Activated T-cell treated with anti-CD3 and anti-CD28 coated beads, Interleukin-2, amount 50 U/mL, for 24 hours (primary cell): ENCODE measurements at regions not wholly inside any gene's neighbourhood (a gene's known extent, or its start where the extent isn't known, plus 50 kb on each side); places are given as distances from the start of the nearest gene placed in this dataset.

Source experiments
- DNase-seq: peaks from one replicate; pipeline ENCODE4 v3.0.0-alpha.2; 2020
- H3K27ac Mint-ChIP-seq: 2 replicates; pipeline ENCODE4 v1.8.0; 2020; ENCODE audit warnings: mild to moderate bottlenecking, mixed read lengths
- H3K27me3 Mint-ChIP-seq: 2 replicates; pipeline ENCODE4 v1.8.0; 2020; ENCODE audit warnings: mixed read lengths
- H3K36me3 Mint-ChIP-seq: 2 replicates; pipeline ENCODE4 v1.8.0; 2020; ENCODE audit warnings: low read depth, mixed read lengths
- H3K4me1 Mint-ChIP-seq: 2 replicates; pipeline ENCODE4 v1.8.0; 2020; ENCODE audit warnings: low read depth, mixed read lengths
- H3K4me3 Mint-ChIP-seq: 2 replicates; pipeline ENCODE4 v1.8.0; 2020; ENCODE audit warnings: mild to moderate bottlenecking, moderate library complexity, mixed read lengths
- H3K9me3 Mint-ChIP-seq: 2 replicates; pipeline ENCODE4 v1.8.0; 2020; ENCODE audit warnings: mixed read lengths

DNA sequence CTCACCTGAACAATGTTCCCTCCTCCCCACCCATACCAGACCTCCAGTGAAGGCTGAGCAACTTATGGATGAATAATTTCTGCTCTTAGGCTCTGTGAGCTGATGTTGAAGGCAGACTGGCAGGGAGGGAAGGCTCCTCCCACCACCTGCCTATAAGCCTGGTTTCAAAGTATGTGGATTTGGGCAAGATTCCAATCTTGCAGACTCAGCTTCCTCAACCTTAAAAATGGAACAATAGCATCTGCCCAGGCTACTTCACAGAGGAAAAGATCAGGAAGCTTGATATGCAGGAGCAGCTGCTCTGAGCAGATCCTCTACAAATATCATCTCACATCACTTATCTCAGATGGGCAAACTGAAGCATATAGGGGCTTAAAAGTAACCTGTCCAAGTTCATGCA, 112.2 kb downstream of the ZFP36L2 start:
- Mint-ChIP-seq H3K4me3 (no peak overlapping the region), H3K27ac (no peak overlapping the region), H3K27me3 (no peaks in the 10 kb centered on the region), H3K4me1 (peaks cover 10% of the 10 kb centered on the region), H3K36me3 (peaks cover 7% of the 10 kb centered on the region), H3K9me3 (peaks cover 10% of the 10 kb centered on the region)
- DNase-seq: no peak

DNA sequence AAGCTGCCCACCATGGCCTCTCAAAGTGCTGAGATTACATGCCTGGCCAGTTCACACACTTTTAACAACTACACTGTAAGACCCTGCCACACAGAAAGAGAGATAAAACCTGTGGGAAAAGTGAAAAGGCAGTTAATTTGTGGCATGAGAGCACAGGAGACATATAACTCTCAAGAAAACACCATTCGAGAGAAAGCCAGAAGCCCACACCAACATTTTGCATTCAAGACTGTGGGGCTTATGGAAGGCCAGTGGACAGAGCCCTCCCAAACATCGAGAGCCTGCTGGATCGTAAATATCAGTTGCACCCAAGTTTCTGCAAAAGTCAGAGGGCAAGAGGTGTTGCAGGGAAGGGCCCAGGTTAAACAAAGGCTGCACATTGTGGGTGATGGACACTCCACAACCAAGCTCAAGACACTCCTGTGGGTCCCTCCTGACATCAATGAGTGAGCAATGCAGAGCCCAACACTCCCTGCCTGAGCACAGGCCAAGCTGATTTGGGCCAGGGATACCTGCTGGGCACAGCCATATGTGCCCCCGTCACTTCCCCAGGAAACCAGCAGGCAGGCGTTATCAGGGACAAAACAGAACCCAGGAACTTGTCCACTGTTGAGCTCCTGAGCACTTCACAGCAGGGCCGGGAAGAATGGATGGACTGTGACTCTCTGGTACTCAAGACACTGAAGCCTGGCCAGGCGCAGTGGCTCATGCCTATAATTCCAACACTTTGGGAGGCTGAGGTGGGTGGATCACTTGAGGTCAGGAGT, 114.4 kb downstream of the ZFP36L2 start:
- no peaks in the 10 kb centered on the region for H3K36me3 Mint-ChIP-seq
- H3K27me3 Mint-ChIP-seq: no peaks in the 10 kb centered on the region
- H3K4me3 Mint-ChIP-seq: no peak overlapping the region
- peaks cover 10% of the 10 kb centered on the region for H3K4me1 Mint-ChIP-seq
- H3K9me3 Mint-ChIP-seq: no peaks in the 10 kb centered on the region
- no peak for DNase-seq
- no peak overlapping the region for H3K27ac Mint-ChIP-seq

DNA sequence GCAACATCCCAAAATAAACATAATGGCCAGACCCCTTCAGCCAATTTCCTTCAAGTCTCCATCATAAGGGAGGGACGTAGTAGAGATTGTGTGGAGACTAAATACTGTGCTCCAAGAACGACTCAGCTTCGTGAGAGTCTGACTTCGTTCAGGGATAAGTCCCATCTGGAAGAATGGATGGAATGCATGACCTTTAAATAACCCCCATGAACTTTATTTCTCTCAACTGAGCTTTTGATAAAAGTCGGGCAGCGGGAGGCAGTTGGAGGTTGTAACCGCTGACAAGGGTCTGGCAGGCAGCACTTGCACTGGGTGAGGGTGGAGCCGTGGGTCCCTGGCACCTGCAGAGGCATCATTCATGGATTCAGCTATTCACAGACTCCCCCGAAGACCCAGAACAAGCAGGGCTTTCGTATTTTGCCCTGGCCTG, 115.9 kb downstream of the ZFP36L2 start:
- Mint-ChIP-seq H3K36me3 (no peaks in the 10 kb centered on the region), H3K4me1 (peaks cover 7% of the 10 kb centered on the region), H3K4me3 (no peak overlapping the region), H3K27ac (no peak overlapping the region), H3K27me3 (no peaks in the 10 kb centered on the region), H3K9me3 (no peaks in the 10 kb centered on the region)
- no peak for DNase-seq

DNA sequence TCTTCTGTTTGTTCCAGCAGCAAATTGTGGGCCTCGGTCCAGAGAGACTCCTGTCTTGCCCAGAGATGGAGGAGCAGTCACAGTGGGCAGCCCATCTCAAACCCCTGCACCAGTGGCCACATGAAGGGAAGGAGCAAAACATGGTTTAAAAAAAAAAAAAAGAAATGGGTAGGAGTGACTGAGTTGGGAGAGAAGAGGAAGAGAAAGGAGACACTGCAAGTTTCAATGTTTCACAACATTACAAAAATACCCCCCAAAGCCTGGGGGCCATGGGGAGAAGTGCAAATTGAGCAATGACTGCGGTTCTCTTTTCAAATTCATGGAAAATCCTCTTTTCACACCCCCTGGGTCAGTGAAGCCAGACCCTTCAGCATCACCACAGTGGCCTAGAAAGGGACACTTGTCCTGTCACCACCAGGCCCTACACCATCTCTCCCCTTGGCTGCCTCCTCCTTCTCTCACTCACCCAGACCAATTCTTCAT, 117.1 kb downstream of the ZFP36L2 start:
- Mint-ChIP-seq H3K4me3 (no peak overlapping the region), H3K4me1 (peaks cover 4% of the 10 kb centered on the region), H3K36me3 (no peaks in the 10 kb centered on the region), H3K27me3 (no peaks in the 10 kb centered on the region), H3K9me3 (peaks cover under 1% of the 10 kb centered on the region), H3K27ac (no peak overlapping the region)
- no peak for DNase-seq

DNA sequence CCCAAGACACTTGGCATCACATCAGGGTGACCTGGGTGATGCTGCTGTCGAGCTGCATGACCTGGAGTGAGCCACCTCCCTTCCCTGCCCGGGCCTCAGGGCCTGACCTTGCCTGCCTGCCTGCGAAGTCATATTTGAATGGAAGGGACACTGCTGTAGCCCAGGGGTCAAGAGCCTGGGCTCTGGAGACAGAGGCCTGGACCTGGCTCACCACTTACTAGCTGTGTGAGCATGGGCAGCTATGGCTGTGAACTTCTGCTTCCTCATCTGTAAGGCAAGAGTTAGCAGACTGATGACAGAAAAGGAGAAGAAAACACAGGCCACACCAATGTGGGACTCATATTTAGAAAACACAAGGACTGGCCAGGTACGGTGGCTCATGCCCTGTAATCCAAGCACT, 118.7 kb downstream of the ZFP36L2 start:
- DNase-seq: no peak
- H3K4me3 Mint-ChIP-seq: no peak overlapping the region
- H3K9me3 Mint-ChIP-seq: peaks cover 3% of the 10 kb centered on the region
- H3K36me3 Mint-ChIP-seq: no peaks in the 10 kb centered on the region
- H3K27me3 Mint-ChIP-seq: no peaks in the 10 kb centered on the region
- no peak overlapping the region for H3K27ac Mint-ChIP-seq
- peaks cover 2% of the 10 kb centered on the region for H3K4me1 Mint-ChIP-seq

DNA sequence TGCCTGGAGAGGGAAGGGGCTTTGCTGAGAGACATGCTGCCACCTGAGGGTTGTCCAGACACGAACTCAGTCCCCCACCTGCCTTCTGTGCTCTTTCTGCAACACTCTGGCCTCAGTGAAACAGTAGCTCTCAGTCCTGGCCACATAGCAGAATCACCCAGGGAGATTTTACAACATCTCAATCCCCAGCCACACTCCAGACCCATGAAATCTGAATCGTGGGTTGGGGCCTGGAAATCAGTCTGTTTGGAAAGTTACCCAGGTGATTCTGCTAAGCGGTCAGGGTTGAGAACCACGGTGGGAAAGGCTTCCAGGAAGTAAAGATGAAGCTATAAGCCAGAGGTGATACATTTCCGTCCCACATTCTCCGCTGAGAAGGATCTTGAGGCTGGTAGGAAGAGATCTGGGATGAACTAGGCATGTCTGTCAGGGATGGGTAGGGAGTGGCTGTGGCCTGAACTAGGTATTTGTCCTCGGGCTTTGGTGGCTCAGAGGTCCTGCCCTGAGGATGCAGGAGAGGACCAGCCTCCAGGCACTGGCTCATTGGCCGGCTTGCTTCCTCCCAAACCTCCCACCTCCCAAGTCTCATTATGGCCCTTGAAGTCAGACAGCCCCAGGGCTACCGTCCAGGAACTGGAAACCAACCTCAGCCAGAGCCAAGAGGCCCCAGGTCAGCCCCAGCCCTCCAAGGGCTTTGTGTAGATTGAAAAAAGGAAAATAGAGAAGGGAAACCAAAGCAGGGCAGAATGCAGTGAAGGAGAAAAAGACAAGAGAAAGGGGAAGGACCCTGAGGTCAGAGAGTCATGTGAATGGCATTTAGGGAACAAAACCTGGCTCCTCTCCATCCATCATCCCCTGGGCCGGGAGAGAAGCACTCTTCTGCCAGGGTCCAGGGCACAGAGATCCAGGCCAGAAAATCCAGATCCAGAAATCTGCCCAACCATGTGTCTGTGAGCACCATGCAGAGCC, 119.6 kb downstream of the ZFP36L2 start:
- H3K4me3 Mint-ChIP-seq: no peak overlapping the region
- peaks cover 3% of the 10 kb centered on the region for H3K9me3 Mint-ChIP-seq
- no peak for DNase-seq
- no peaks in the 10 kb centered on the region for H3K36me3 Mint-ChIP-seq
- H3K4me1 Mint-ChIP-seq: peaks cover 2% of the 10 kb centered on the region
- no peaks in the 10 kb centered on the region for H3K27me3 Mint-ChIP-seq
- H3K27ac Mint-ChIP-seq: peak overlapping the region; percentile 28

DNA sequence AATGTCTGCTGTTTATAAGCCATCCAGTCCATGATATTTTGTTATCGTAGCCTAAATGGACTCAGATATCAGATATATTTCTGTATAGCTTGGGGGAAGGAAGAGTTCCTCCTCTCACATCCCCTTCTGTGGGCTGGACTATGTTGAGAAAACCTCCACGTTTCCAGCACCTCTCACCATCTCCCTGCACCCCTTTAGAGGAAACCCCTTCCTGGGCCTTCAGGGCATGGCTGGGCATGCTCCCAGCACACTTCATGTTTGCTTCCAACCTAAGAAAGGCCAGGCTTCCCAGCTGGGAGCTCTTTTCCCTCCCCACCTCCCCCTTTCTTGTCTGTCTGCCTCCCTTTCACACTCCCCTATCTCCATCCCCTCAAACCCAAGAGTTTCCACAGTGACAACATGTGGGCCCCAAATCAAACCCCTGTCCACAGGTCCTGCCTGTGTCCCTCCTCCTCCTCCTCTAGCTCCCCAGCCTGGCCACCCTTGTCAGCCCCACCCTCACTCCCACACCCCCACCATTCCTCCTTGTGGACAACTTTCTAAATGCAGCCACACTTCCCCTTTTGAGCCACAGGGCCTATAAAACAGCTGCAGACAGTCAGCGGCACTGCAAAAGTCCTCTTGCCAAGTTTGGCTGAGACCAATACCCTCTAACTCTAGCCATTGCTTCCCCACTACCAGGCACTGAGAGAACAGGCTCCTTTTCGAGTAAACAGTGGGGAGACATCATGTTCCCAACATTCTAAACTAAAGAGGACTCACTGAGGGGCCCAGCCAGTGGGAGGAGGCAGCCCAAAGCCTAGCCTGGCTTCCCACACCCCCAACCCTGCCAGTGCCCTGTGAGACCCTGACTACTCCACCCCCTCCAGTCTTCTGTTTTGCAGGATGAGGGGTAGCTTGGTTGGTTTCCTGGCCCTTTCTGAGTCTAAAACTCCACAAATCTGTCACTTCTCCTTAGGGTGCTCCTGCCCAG, 120.5 kb downstream of the ZFP36L2 start:
- Mint-ChIP-seq H3K27me3 (no peaks in the 10 kb centered on the region), H3K27ac (no peak overlapping the region), H3K4me1 (peaks cover 2% of the 10 kb centered on the region), H3K36me3 (no peaks in the 10 kb centered on the region), H3K9me3 (peaks cover 3% of the 10 kb centered on the region), H3K4me3 (no peak overlapping the region)
- DNase-seq: no peak

DNA sequence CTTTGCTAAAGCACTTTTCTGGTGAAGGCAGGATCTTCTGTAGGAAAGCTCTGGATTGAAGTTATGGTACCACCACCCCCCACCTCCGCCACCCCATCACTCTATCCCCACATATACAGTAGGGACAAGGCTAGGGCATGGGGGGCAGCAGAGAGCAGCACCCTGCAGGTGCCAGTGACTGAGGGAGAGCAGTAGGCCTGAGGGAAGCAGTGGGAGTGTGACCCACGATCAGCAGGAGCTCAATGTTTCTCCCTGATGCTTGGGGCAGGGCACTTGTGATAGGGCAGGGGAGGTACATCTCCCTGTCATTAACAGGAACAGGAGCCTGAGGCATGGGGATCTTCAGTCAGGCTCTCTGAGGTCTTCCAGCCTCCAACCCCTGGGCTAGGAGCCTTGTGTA, 121.6 kb downstream of the ZFP36L2 start:
- peaks cover 2% of the 10 kb centered on the region for H3K4me1 Mint-ChIP-seq
- no peaks in the 10 kb centered on the region for H3K27me3 Mint-ChIP-seq
- H3K9me3 Mint-ChIP-seq: peaks cover 3% of the 10 kb centered on the region
- no peak overlapping the region for H3K27ac Mint-ChIP-seq
- DNase-seq: no peak
- H3K4me3 Mint-ChIP-seq: no peak overlapping the region
- H3K36me3 Mint-ChIP-seq: no peaks in the 10 kb centered on the region

DNA sequence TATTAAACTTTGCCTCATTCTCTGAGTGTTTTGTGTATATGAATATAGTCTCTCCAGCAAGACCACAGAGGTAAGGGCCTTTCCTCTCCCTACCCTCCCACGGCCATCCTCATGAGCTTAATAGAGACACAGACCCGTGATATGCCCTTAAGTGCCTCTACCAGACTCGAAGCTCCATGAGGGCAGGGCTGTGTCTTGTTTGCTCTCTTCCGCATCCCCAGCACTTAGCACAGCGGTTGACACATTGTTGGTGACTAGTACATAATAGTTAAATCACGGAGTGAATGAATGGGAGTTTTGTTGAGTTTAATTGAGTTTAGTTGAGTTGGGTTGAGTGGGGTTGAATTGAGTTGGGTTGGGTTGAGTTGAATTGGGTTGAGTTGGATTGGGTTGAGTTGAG, 122.3 kb downstream of the ZFP36L2 start:
- Mint-ChIP-seq H3K4me3 (no peak overlapping the region), H3K36me3 (no peaks in the 10 kb centered on the region), H3K27ac (no peak overlapping the region), H3K27me3 (no peaks in the 10 kb centered on the region), H3K4me1 (no peaks in the 10 kb centered on the region), H3K9me3 (peaks cover 3% of the 10 kb centered on the region)
- DNase-seq: no peak

DNA sequence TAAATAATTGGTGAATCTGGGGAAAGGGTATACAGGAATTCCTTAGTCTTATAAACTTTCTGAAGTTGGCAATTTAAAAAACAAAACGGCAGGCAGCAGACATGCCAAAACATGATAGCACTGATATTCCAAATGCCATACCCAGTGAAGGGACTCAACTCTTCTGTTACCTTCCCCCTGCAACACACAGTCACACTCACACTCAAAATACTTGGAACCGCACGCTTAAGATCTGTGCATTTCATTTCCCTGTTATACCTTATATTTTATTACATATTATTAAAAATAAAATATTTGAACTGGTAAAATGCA, 123.4 kb downstream of the ZFP36L2 start:
- peaks cover 3% of the 10 kb centered on the region for H3K9me3 Mint-ChIP-seq
- no peak overlapping the region for H3K4me3 Mint-ChIP-seq
- no peak overlapping the region for H3K27ac Mint-ChIP-seq
- no peak for DNase-seq
- no peaks in the 10 kb centered on the region for H3K27me3 Mint-ChIP-seq
- no peaks in the 10 kb centered on the region for H3K36me3 Mint-ChIP-seq
- H3K4me1 Mint-ChIP-seq: no peaks in the 10 kb centered on the region

DNA sequence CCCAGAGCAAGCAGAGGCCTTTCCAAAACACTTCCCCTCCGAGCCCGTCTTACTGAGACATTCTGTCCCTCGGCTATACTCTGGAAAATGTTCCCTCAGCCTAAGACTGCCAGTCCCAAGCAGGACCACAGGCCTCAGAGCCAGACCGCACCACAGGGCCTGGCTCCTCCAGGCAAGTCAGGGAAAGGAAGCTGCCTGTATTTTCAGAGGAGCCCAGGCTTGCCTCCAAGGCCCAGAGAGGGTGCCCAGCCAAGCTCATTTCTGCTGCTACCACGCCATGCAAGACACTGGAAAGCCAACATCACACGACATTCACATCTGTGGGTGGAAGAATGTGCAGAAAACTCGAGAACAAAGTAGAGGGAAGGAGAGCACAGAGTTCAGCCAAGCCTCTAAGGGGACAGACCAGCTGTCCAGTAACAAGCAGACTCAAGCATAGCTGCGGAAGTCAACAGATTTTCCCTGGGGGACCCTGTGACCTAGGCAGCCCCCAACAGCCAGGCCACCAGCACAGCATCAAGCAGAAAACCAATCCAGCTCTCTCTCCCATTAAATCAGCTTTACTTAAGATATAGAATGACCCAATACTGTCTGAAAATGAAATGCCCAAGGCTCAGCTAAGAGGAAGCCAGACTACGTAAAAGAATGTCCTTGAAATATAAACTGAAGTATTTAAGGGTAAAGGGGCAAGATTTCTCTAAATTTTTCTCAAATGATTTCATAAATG, 123.9 kb downstream of the ZFP36L2 start:
- Mint-ChIP-seq H3K36me3 (no peaks in the 10 kb centered on the region), H3K27me3 (no peaks in the 10 kb centered on the region), H3K27ac (no peak overlapping the region), H3K4me1 (no peaks in the 10 kb centered on the region), H3K9me3 (peaks cover 3% of the 10 kb centered on the region), H3K4me3 (no peak overlapping the region)
- DNase-seq: no peak

DNA sequence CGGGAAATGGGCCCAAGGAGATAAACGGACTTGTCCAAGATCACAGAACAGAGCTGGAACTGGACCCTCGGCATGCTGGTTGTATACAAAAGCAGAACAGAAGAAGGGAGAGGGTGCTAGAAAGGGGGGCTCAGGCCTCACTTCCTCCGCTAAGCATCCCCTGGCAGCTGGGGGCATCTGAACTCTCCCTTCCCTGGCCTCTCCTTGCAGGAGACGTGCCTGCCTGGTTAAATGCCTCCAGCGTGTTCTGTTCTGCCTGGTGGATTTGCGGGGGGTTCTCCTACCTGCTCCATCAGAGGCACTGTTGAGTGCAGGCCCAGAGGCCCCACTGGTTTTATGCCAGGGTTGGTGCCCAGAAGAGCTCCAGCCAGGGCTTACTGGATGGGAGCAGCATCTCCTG, 124.7 kb downstream of the ZFP36L2 start:
- Mint-ChIP-seq H3K36me3 (peaks cover 2% of the 10 kb centered on the region), H3K4me3 (no peak overlapping the region), H3K27ac (no peak overlapping the region), H3K27me3 (no peaks in the 10 kb centered on the region), H3K4me1 (no peaks in the 10 kb centered on the region), H3K9me3 (peaks cover 5% of the 10 kb centered on the region)
- DNase-seq: no peak

DNA sequence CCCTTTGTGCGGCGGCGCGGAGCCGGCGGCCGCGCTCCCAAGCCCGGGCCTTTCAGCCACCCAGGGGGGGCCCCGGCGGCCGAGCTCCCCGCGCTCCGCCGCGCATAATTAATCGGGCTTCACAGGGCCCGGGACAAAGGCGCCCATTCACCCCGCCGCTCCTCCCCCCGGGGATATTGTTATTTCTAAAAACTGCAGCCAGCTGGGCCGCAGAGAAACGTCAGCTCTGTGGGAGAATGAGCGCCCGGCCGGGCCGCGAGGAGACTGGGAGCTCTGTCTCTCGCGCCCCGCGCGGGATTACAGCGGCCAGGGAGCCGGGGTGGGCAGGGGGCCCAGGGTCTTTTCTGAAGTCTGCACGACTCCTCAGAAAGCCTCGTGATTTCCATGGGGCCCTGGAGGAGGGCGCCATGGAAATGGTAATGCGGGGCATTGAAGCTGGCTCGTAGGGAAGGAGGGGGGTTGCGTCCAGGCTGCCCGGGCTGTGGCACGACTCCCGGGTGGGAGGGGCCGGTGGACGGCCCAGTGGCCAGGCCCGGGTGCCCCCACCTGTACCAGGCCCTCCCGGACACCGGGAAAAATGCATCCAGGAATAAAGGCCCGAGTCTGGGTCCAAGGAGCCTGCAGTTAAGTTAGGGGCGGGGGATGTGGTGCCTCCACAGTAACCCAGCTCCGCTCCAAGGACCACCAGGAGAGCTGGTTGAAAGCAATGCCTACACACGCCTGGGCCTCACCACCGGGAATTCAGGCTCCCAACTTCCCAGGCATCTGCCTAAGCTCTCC, 125.3 kb downstream of the ZFP36L2 start:
- DNase-seq: no peak
- Mint-ChIP-seq H3K27ac (no peak overlapping the region), H3K36me3 (peaks cover 8% of the 10 kb centered on the region), H3K4me3 (no peak overlapping the region), H3K9me3 (peaks cover 5% of the 10 kb centered on the region), H3K27me3 (no peaks in the 10 kb centered on the region), H3K4me1 (no peaks in the 10 kb centered on the region)
